Endodermal cell (in vitro differentiated cells): ENCODE measurements at regions not wholly inside any gene's neighbourhood (a gene's known extent, or its start where the extent isn't known, plus 50 kb on each side); places are given as distances from the start of the nearest gene placed in this dataset.

Source experiments
- DNase-seq: peaks from one replicate; pipeline ENCODE4 v3.0.0-alpha.2; 2017
- H3K27ac ChIP-seq: 2 replicates; pipeline ENCODE4 v1.5.1; 2013; ENCODE audit warnings: mild to moderate bottlenecking, low read depth, low read length, moderate library complexity
- H3K27me3 ChIP-seq: 2 replicates; pipeline ENCODE4 v1.6.1; 2013; ENCODE audit warnings: mild to moderate bottlenecking, low read length, moderate library complexity; ENCODE audit not compliant: insufficient read depth, control insufficient read depth, poor library complexity, severe bottlenecking
- H3K36me3 ChIP-seq: 2 replicates; pipeline ENCODE4 v1.7.0; 2013; ENCODE audit warnings: mild to moderate bottlenecking, low read length, moderate library complexity; ENCODE audit not compliant: control insufficient read depth, insufficient read depth
- H3K4me1 ChIP-seq: one replicate; pipeline ENCODE4 v1.7.0; 2013; ENCODE audit warnings: low read length; ENCODE audit not compliant: control insufficient read depth, insufficient read depth
- H3K4me3 ChIP-seq: 2 replicates; pipeline ENCODE4 v1.5.1; 2013; ENCODE audit warnings: mild to moderate bottlenecking, low read length, moderate library complexity
- H3K9ac ChIP-seq: 2 replicates; pipeline ENCODE4 v1.6.1; 2013; ENCODE audit warnings: mild to moderate bottlenecking, low read length, moderate library complexity; ENCODE audit not compliant: poor library complexity, severe bottlenecking; ENCODE audit errors: extremely low read depth
- H3K9me3 ChIP-seq: 2 replicates; pipeline ENCODE4 v1.6.1; 2013; ENCODE audit warnings: mild to moderate bottlenecking, low read length, moderate library complexity; ENCODE audit not compliant: control insufficient read depth
- H3K27ac Mint-ChIP-seq: 2 replicates; pipeline ENCODE4 v1.8.0; 2020; ENCODE audit warnings: mixed read lengths
- H3K27me3 Mint-ChIP-seq: 2 replicates; pipeline ENCODE4 v1.8.0; 2021; ENCODE audit warnings: mild to moderate bottlenecking, mixed read lengths; ENCODE audit not compliant: insufficient read depth
- H3K36me3 Mint-ChIP-seq: 2 replicates; pipeline ENCODE4 v1.8.0; 2020; ENCODE audit warnings: low read depth, mixed read lengths
- H3K4me1 Mint-ChIP-seq: 2 replicates; pipeline ENCODE4 v1.8.0; 2020; ENCODE audit warnings: mixed read lengths
- H3K4me3 Mint-ChIP-seq: 2 replicates; pipeline ENCODE4 v1.8.0; 2020; ENCODE audit warnings: mild to moderate bottlenecking, moderate library complexity, mixed read lengths
- H3K9me3 Mint-ChIP-seq: 2 replicates; pipeline ENCODE4 v1.8.0; 2020; ENCODE audit warnings: mild to moderate bottlenecking, mixed read lengths
- WGBS, 2 experiments: methylation state at CpG; one replicate each; pipeline versions ENCODE4 v1.1.5 to v1.1.7; 2013; ENCODE audit warnings: missing lambda C conversion rate in 2 of 2, mixed read lengths in 1 of 2; ENCODE audit not compliant: insufficient coverage in 1 of 2, insufficient read length in 1 of 2; 5-methylcytosine and 5-hydroxymethylcytosine counted together
- TF ChIP-seq, protein P1 (sequence below): fragments of 200-600 bp; sonication (generic); conservative IDR thresholded peaks from 2 replicates; pipeline ENCODE4 v1.5.0; 2021; ENCODE audit warnings: antibody characterized with exemption, mild to moderate bottlenecking

DNA sequence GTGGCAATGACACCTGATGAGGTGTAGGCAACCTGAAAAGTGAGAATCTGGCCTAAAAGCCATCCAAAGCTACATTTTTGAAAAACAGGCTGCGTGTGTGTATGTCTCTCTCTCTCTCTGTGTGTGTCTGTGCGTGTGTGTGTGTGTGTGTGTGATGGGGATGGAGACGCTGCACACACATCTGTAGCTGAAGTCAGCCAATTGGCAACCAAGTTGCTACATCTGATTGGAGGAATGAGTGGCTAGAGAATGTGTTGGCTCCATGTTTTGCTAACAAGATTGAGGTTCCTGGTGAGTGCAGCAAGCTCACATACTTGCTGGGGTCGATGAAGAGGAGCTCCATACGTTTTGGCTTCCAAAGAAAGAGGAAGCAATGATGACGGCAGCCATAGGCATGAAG, 311.4 kb upstream of the NCAM1 start:
- H3K9ac ChIP-seq = no peak overlapping the region
- no peak overlapping the region for H3K27ac Mint-ChIP-seq
- peaks cover 5% of the 10 kb centered on the region for H3K9me3 Mint-ChIP-seq
- no peaks in the 10 kb centered on the region for H3K27me3 Mint-ChIP-seq
- no peaks in the 10 kb centered on the region for H3K36me3 ChIP-seq
- H3K4me1 ChIP-seq = no peaks in the 10 kb centered on the region
- H3K4me3 Mint-ChIP-seq = no peak overlapping the region
- H3K27ac ChIP-seq = no peak overlapping the region
- no peaks in the 10 kb centered on the region for H3K36me3 Mint-ChIP-seq
- DNase-seq = no peak
- TF ChIP-seq, protein P1, sequence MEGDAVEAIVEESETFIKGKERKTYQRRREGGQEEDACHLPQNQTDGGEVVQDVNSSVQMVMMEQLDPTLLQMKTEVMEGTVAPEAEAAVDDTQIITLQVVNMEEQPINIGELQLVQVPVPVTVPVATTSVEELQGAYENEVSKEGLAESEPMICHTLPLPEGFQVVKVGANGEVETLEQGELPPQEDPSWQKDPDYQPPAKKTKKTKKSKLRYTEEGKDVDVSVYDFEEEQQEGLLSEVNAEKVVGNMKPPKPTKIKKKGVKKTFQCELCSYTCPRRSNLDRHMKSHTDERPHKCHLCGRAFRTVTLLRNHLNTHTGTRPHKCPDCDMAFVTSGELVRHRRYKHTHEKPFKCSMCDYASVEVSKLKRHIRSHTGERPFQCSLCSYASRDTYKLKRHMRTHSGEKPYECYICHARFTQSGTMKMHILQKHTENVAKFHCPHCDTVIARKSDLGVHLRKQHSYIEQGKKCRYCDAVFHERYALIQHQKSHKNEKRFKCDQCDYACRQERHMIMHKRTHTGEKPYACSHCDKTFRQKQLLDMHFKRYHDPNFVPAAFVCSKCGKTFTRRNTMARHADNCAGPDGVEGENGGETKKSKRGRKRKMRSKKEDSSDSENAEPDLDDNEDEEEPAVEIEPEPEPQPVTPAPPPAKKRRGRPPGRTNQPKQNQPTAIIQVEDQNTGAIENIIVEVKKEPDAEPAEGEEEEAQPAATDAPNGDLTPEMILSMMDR = no peak
- H3K27me3 ChIP-seq = no peaks in the 10 kb centered on the region
- WGBS, 2 experiments = 79 to 100% methylated on average over 3 to 6 of the region's 6 CpGs
- no peaks in the 10 kb centered on the region for H3K4me1 Mint-ChIP-seq
- H3K9me3 ChIP-seq = peaks cover 7% of the 10 kb centered on the region
- H3K4me3 ChIP-seq = no peak overlapping the region

DNA sequence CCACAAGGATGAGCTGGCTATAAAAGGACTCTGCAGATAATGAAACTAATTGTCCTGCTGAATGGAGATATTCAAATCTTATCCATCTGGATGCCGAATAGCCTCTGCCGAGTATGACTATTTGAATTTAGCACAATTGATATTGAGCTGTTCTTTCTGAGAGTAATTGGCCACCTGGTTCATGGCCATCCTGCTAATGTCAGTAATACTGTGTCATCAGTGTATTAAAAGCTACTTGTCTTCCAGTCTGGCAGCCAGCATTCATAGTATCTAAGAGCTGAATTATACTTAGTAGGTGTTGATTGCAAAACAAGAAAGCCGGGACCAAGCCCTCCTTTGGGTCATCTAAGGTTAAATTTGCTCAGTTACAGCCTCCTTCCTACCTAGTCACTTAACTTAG, 310.7 kb upstream of the NCAM1 start:
- Histone ChIP-seq H3K36me3 (no peaks in the 10 kb centered on the region), H3K9me3 (no peaks in the 10 kb centered on the region), H3K9ac (no peak overlapping the region), H3K4me3 (no peak overlapping the region), H3K4me1 (no peaks in the 10 kb centered on the region), H3K27ac (no peak overlapping the region), H3K27me3 (no peaks in the 10 kb centered on the region)
- 89 to 93% methylated on average over 3 of the region's 3 CpGs for WGBS, 2 experiments
- TF ChIP-seq, protein P1 = no peak
- Mint-ChIP-seq H3K4me1 (no peaks in the 10 kb centered on the region), H3K36me3 (no peaks in the 10 kb centered on the region), H3K27ac (no peak overlapping the region), H3K9me3 (peaks cover 1% of the 10 kb centered on the region), H3K4me3 (no peak overlapping the region), H3K27me3 (no peaks in the 10 kb centered on the region)
- DNase-seq = no peak

DNA sequence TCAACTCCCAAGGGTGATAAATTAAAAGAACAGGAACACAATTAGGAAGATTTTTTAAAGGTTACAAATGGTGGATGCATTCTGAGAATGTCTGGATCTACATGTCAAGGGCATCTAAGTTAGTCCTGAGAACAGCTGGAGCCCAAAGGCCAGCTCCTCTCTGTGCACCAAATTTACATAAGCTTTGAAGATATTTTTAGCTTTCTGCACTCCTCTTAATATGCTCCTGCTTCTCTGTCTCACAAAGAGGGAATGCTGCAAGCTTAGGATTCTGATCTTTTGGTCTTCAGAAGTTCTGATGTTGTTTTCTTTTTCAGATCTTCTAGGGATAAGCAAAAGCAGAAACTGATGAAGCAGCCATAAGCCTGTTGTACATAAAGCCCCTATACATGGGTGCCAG, 309.8 kb upstream of the NCAM1 start:
- DNase-seq = no peak
- Mint-ChIP-seq H3K4me3 (no peak overlapping the region), H3K27ac (no peak overlapping the region), H3K9me3 (no peaks in the 10 kb centered on the region), H3K27me3 (no peaks in the 10 kb centered on the region), H3K4me1 (no peaks in the 10 kb centered on the region), H3K36me3 (no peaks in the 10 kb centered on the region)
- no peak overlapping the region for H3K27ac ChIP-seq
- no peaks in the 10 kb centered on the region for H3K36me3 ChIP-seq
- no peaks in the 10 kb centered on the region for H3K9me3 ChIP-seq
- no peak overlapping the region for H3K9ac ChIP-seq
- no peaks in the 10 kb centered on the region for H3K27me3 ChIP-seq
- TF ChIP-seq, protein P1 = no peak
- no peak overlapping the region for H3K4me3 ChIP-seq
- no peaks in the 10 kb centered on the region for H3K4me1 ChIP-seq
